Endodermal cell (in vitro differentiated cells): ENCODE measurements at regions not wholly inside any gene's neighbourhood (a gene's known extent, or its start where the extent isn't known, plus 50 kb on each side); places are given as distances from the start of the nearest gene placed in this dataset.

ENCODE experiments used
- DNase-seq: peaks from one replicate; pipeline ENCODE4 v3.0.0-alpha.2; 2017
- H3K27ac ChIP-seq: 2 replicates; pipeline ENCODE4 v1.5.1; 2013; ENCODE audit warnings: mild to moderate bottlenecking, low read depth, low read length, moderate library complexity
- H3K27me3 ChIP-seq: 2 replicates; pipeline ENCODE4 v1.6.1; 2013; ENCODE audit warnings: mild to moderate bottlenecking, low read length, moderate library complexity; ENCODE audit not compliant: insufficient read depth, control insufficient read depth, poor library complexity, severe bottlenecking
- H3K36me3 ChIP-seq: 2 replicates; pipeline ENCODE4 v1.7.0; 2013; ENCODE audit warnings: mild to moderate bottlenecking, low read length, moderate library complexity; ENCODE audit not compliant: control insufficient read depth, insufficient read depth
- H3K4me1 ChIP-seq: one replicate; pipeline ENCODE4 v1.7.0; 2013; ENCODE audit warnings: low read length; ENCODE audit not compliant: control insufficient read depth, insufficient read depth
- H3K4me3 ChIP-seq: 2 replicates; pipeline ENCODE4 v1.5.1; 2013; ENCODE audit warnings: mild to moderate bottlenecking, low read length, moderate library complexity
- H3K9ac ChIP-seq: 2 replicates; pipeline ENCODE4 v1.6.1; 2013; ENCODE audit warnings: mild to moderate bottlenecking, low read length, moderate library complexity; ENCODE audit not compliant: poor library complexity, severe bottlenecking; ENCODE audit errors: extremely low read depth
- H3K9me3 ChIP-seq: 2 replicates; pipeline ENCODE4 v1.6.1; 2013; ENCODE audit warnings: mild to moderate bottlenecking, low read length, moderate library complexity; ENCODE audit not compliant: control insufficient read depth
- H3K27ac Mint-ChIP-seq: 2 replicates; pipeline ENCODE4 v1.8.0; 2020; ENCODE audit warnings: mixed read lengths
- H3K27me3 Mint-ChIP-seq: 2 replicates; pipeline ENCODE4 v1.8.0; 2021; ENCODE audit warnings: mild to moderate bottlenecking, mixed read lengths; ENCODE audit not compliant: insufficient read depth
- H3K36me3 Mint-ChIP-seq: 2 replicates; pipeline ENCODE4 v1.8.0; 2020; ENCODE audit warnings: low read depth, mixed read lengths
- H3K4me1 Mint-ChIP-seq: 2 replicates; pipeline ENCODE4 v1.8.0; 2020; ENCODE audit warnings: mixed read lengths
- H3K4me3 Mint-ChIP-seq: 2 replicates; pipeline ENCODE4 v1.8.0; 2020; ENCODE audit warnings: mild to moderate bottlenecking, moderate library complexity, mixed read lengths
- H3K9me3 Mint-ChIP-seq: 2 replicates; pipeline ENCODE4 v1.8.0; 2020; ENCODE audit warnings: mild to moderate bottlenecking, mixed read lengths
- CTCF ChIP-seq: fragments of 200-600 bp; sonication (generic); conservative IDR thresholded peaks from 2 replicates; pipeline ENCODE4 v1.5.0; 2021; ENCODE audit warnings: antibody characterized with exemption, mild to moderate bottlenecking
- WGBS, 2 experiments: methylation state at CpG; one replicate each; pipeline versions ENCODE4 v1.1.5 to v1.1.7; 2013; ENCODE audit warnings: missing lambda C conversion rate in 2 of 2, mixed read lengths in 1 of 2; ENCODE audit not compliant: insufficient coverage in 1 of 2, insufficient read length in 1 of 2; 5-methylcytosine and 5-hydroxymethylcytosine counted together

- Mint-ChIP-seq H3K27me3 (no peaks in the 10 kb centered on the region), H3K9me3 (no peaks in the 10 kb centered on the region), H3K4me3 (no peak overlapping the region), H3K4me1 (peaks cover 2% of the 10 kb centered on the region), H3K36me3 (no peaks in the 10 kb centered on the region), H3K27ac (no peak overlapping the region)
- H3K27me3 ChIP-seq = no peaks in the 10 kb centered on the region
- H3K36me3 ChIP-seq = no peaks in the 10 kb centered on the region
- 95 to 100% methylated on average over 3 to 4 of the region's 4 CpGs for WGBS, 2 experiments
- H3K4me3 ChIP-seq = no peak overlapping the region
- H3K4me1 ChIP-seq = no peaks in the 10 kb centered on the region
- DNase-seq = no peak
- no peak overlapping the region for H3K27ac ChIP-seq
- no peak overlapping the region for H3K9ac ChIP-seq
- no peaks in the 10 kb centered on the region for H3K9me3 ChIP-seq
- TF ChIP-seq CTCF = no peak
These were observed 415.8 kb upstream of the SEMA3A start for GRCh38 chr7:84610390-84610789.

- Histone ChIP-seq H3K9ac (no peak overlapping the region), H3K4me1 (no peaks in the 10 kb centered on the region), H3K27me3 (no peaks in the 10 kb centered on the region), H3K27ac (no peak overlapping the region), H3K9me3 (peaks cover 14% of the 10 kb centered on the region), H3K4me3 (no peak overlapping the region), H3K36me3 (no peaks in the 10 kb centered on the region)
- H3K36me3 Mint-ChIP-seq = no peaks in the 10 kb centered on the region
- no peak for DNase-seq
- no peak for TF ChIP-seq CTCF
- WGBS, 2 experiments = 83 to 96% methylated on average over 1 to 2 of the region's 2 CpGs
- no peak overlapping the region for H3K4me3 Mint-ChIP-seq
- H3K9me3 Mint-ChIP-seq = peaks cover 16% of the 10 kb centered on the region
- no peak overlapping the region for H3K27ac Mint-ChIP-seq
- peaks cover 3% of the 10 kb centered on the region for H3K27me3 Mint-ChIP-seq
- H3K4me1 Mint-ChIP-seq = peaks cover 2% of the 10 kb centered on the region
These were observed 410.7 kb upstream of the SEMA3A start for GRCh38 chr7:84605301-84605700.

- no peak overlapping the region for H3K27ac ChIP-seq
- Mint-ChIP-seq H3K4me1 (peaks cover 2% of the 10 kb centered on the region), H3K27ac (no peak overlapping the region), H3K36me3 (no peaks in the 10 kb centered on the region), H3K4me3 (no peak overlapping the region), H3K27me3 (peaks cover 3% of the 10 kb centered on the region), H3K9me3 (peaks cover 16% of the 10 kb centered on the region)
- no peaks in the 10 kb centered on the region for H3K27me3 ChIP-seq
- 92 to 97% methylated on average over 3 to 4 of the region's 5 CpGs for WGBS, 2 experiments
- no peak overlapping the region for H3K9ac ChIP-seq
- no peak overlapping the region for H3K4me3 ChIP-seq
- DNase-seq = no peak
- no peak for TF ChIP-seq CTCF
- H3K4me1 ChIP-seq = no peaks in the 10 kb centered on the region
- H3K9me3 ChIP-seq = peaks cover 14% of the 10 kb centered on the region
- no peaks in the 10 kb centered on the region for H3K36me3 ChIP-seq
These were observed 409.0 kb upstream of the SEMA3A start for GRCh38 chr7:84603545-84603944.
